OCI-LY3 (cell line): ENCODE measurements at regions not wholly inside any gene's neighbourhood (a gene's known extent, or its start where the extent isn't known, plus 50 kb on each side); places are given as distances from the start of the nearest gene placed in this dataset.

Experiments used
- EZH2phosphoT487 ChIP-seq: fragments of 200-600 bp; shearing (Covaris generic); IDR thresholded peaks from 2 replicates; pipeline ENCODE4 v1.6.1; 2018; ENCODE audit warnings: antibody characterized with exemption, mixed run types, low read depth
- TF ChIP-seq, protein P1 (sequence below): fragments of 200-600, 300-600 bp; sonication (generic); IDR thresholded peaks from 2 replicates; pipeline ENCODE4 v1.5.1; 2014; ENCODE audit warnings: antibody characterized with exemption, low read length, low read depth

DNA sequence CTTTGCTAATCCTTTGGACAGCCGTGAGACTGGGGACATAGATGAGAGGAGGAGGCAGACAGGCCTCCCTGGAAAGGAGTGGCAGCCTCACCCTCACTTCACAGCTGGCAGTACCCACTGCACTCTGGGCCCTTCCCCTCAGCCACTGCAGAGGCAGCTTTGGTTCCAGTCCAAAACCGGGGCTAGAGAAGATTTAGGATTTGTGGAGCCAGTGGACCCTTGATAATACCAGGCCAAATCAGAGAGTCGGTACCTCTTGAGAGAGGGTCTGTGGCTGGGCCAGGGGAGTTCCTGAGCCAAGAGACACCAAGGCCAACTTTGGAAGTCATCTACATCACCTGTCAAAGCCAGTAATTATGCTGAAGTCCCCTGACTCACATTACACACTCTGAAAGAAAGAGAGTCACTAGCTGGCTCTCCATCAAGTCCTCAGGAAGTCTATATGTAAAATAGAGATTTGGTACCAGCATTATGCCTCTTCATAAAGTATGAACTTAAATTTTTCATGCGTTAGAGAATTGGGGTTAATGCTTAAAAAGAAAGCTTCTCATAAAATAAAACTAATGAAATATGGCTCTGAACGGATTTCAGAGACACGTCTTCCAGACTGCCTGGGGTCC lies 244.1 kb upstream of the SEMA6D start:
- TF ChIP-seq, protein P1, sequence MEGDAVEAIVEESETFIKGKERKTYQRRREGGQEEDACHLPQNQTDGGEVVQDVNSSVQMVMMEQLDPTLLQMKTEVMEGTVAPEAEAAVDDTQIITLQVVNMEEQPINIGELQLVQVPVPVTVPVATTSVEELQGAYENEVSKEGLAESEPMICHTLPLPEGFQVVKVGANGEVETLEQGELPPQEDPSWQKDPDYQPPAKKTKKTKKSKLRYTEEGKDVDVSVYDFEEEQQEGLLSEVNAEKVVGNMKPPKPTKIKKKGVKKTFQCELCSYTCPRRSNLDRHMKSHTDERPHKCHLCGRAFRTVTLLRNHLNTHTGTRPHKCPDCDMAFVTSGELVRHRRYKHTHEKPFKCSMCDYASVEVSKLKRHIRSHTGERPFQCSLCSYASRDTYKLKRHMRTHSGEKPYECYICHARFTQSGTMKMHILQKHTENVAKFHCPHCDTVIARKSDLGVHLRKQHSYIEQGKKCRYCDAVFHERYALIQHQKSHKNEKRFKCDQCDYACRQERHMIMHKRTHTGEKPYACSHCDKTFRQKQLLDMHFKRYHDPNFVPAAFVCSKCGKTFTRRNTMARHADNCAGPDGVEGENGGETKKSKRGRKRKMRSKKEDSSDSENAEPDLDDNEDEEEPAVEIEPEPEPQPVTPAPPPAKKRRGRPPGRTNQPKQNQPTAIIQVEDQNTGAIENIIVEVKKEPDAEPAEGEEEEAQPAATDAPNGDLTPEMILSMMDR, result no peak
- no peak for TF ChIP-seq EZH2phosphoT487
